Stimulated activated CD4-positive, alpha-beta T cell treated with anti-CD3 and anti-CD28 coated beads, Interleukin-15, amount 100 ng/mL, for 24 hours (primary cell): ENCODE measurements at regions not wholly inside any gene's neighbourhood (a gene's known extent, or its start where the extent isn't known, plus 50 kb on each side); places are given as distances from the start of the nearest gene placed in this dataset.

Experiments used
- DNase-seq: peaks from one replicate; pipeline ENCODE4 v3.0.0-alpha.2; 2020

DNA sequence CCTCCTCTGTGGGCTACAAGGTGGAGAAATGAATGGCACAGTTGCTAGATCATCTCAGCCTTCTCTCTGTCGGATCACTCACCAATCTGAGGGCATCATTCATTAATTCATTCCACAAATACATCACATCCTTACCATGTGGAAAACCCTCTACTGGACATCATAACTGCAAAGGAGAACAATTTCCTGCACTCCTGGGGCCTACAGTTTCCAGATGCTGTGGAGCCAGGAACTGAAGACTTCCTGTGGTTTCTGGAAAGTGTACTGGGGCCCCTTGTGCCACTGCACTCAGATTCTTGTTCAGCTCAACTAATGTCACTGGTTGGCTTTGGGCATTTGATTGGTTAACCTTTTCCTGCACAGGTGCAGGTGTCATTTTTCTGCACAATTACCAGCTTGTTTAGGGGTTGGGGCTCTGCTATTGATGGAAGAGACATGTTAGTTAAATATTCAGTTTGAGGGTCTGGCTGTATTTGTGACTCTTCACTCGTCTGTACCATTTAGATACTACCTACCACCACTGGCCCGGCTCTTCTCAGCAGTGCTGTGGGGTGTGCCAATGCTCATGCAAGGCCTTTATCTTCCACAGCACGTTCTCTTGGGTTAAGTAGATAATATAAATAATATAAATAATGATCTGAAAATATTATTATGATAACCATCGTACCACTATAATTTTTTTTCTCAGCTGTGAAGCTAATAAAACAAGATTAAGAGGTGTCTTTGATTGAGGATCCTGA is 427.3 kb downstream of the TSN start:
- DNase-seq = no peak

DNA sequence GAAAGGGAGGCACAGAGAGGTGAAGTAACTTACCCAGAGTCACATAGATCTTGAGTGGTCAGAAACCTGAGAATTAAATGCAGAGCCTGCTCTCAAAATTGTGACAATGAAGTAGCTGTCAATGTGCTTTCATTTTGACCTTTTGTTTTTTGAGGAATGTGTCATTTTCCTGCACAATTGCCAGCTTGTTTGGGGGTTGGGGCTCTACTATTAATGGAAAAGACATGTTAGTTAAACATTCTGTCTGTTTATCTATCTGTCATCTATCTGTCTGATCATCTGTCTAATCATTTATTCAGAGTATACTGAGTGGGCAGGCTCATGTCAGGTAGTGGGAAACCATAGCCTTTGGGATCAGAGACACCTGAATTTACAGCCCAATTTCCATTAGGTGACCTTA is 428.4 kb downstream of the TSN start:
- DNase-seq = no peak

- no peak for DNase-seq
Measured at GRCh38 chr2:122186761-122187222, 431.3 kb downstream of the TSN start.

- DNase-seq = no peak
Measured at GRCh38 chr2:122191331-122191730, 435.9 kb downstream of the TSN start.

DNA sequence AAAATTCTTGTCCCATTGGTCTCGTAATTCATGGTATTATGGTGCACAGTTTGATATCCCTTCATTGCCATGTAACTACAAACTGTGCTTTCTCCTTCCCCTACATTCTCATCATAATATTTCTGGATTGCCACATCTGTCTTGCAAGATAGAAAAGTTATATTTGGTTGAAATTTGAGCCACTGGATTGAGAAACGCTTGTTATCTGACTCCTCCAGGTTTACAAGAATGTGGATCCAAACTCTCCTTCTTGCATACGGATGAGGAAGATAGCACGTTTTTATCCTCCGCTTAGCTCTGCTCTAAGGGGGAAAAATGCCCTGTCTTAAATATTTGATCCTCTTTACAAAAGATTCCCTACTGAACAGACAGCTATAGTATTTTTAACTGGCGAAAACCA is 438.2 kb downstream of the TSN start:
- DNase-seq = no peak

- no peak for DNase-seq
Measured at GRCh38 chr2:122194546-122194945, 439.1 kb downstream of the TSN start.

- DNase-seq = no peak
Measured at GRCh38 chr2:122203523-122203922, 448.1 kb downstream of the TSN start.

DNA sequence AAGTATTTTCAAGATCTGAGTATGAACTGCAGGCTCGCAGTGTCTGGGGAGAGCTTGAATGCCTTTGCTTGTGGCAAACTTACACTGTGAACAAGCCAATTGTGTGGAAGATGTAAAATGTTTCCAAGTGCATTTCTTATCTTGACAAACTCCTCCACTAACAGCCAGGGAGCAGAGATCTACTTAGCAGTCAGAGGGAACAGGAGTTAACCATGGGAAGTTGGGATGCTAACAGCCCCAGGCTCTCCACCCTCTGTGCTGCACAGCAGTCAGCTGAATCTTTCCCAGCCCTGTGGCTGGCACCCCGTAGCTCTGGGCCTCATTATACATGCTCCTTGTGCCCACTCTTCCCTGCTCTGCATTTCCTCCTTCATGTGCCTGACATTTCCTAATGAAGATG is 450.2 kb downstream of the TSN start:
- DNase-seq = no peak

- DNase-seq = no peak
Measured at GRCh38 chr2:122206101-122206500, 450.6 kb downstream of the TSN start.

- no peak for DNase-seq
Measured at GRCh38 chr2:122209377-122209776, 453.9 kb downstream of the TSN start.

DNA sequence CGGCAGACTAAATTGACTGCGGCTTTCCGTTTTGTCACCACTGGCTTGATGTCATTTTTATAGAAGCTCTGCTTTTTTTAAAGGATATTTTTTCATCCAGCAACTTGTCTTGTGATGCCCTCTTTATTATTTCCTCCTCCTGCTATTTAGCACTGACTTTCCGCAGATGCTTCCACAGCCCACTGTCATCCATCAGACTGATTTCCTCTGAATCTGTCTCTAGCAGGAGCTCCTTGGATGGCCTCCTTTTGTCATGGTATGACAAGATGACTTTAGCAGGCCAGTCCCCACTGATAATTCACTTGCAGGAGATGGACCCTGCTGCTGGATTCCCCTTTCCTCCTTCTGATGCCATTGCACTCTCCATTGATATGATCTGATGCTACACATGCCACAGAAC is 454.6 kb downstream of the TSN start:
- no peak for DNase-seq

DNA sequence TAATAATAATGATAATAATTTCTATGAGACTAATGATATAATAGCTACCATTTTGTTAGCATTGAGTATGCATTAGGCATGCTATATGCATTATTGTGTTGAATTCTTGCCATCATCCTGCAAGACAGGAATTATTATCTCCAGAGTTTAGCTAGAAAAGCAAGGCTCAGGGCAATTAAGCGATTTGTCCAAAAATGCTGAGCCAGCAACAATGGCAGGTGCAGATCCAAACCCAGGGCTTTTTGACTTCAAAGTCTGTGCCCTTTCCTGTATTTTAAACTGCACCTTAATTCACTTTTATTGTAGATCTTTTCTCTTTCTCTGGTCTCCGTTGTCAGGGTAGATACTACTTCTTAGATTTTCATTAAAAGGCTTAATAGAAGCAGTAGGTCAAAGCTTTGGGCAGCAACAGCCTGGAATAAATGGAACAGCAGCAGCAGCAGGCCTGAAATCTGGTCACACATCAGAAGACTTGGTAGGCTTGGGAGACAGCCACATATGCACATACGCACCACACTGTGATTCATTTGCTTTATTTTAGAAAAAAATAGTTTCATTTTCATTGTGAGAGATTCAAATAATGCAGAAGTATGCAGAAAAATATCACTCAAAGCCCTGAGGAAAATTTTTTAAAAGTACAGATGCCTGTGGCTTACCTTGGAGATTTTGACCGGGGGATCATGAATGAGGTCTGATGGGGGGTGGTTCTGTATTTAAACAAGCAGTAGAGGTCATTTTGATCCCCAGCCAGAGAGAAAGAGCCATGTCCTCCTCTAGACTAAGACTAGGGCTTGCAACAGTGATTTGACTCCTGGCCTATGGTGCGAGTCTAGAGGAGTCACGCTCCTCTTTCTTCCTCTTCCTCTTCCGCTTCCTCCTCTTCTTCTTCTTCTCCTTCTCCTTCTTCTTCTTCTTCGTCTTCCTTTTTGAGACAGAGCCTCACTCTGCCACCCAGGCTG is 455.7 kb downstream of the TSN start:
- DNase-seq = no peak

- no peak for DNase-seq
Measured at GRCh38 chr2:122213312-122213711, 457.9 kb downstream of the TSN start.

DNA sequence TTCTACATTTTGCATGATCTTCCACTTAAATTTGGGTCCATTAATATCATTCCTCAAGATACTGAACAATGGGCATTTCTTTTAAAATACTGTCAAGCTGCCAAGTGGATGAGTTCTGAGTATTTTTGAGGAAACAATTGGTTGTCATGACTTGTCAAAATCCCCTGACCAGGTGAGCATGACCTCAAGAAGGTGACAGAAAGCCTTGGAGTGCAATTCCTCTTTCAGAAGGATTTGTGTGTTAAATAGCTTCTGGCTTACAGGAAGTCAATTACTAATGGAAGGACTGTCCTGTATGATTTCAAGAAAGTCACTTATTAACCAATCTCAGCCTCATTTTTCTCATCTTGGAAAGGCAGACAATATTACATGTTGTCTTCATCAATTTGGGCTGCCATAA is 460.6 kb downstream of the TSN start:
- no peak for DNase-seq

DNA sequence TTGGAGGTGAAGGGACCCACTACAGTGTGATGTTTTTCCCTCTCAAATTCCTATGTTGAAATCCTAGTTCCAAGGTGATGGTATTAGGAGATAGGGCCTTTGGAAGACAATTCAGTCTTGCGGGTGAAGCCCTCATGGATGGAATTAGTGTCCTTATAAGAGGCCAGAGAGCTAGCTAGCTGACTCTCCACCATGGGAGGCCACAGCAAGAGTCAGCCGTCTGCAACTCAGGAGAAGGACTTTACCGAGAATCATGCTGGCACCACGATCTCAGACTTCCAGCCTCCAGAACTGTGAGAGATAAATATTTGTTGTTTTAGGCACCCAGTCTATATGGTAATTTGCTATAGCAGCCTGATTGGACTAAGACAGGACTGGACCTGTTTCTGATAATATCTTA is 461.4 kb downstream of the TSN start:
- no peak for DNase-seq

DNA sequence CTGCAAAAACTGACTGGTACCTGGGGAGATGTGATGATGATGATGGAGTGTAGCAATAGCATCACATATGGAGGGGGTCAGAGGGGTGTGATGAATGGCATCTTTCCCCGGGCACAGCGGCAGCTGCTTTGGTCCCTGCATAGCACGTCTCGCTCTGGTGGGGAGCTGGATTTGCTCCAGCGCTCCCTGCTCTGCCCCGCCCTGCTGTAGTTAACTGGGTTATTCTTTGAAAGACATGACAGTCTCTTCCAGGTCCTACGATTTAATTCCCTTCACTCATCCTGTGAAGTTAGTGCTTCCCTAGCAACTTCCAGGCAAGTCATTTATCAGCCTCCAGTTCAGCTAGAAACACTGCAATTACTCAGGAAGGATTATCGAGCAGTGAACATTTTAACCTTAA is 463.1 kb downstream of the TSN start:
- no peak for DNase-seq

- no peak for DNase-seq
Measured at GRCh38 chr2:122219504-122219903, 464.1 kb downstream of the TSN start.

- no peak for DNase-seq
Measured at GRCh38 chr2:122221665-122222064, 466.2 kb downstream of the TSN start.

- DNase-seq = no peak
Measured at GRCh38 chr2:122231296-122231695, 475.8 kb downstream of the TSN start.

GRCh38 chr2:122233372-122233771 is 477.9 kb downstream of the TSN start:
- no peak for DNase-seq

- no peak for DNase-seq
Measured at GRCh38 chr2:122236152-122236874, 480.9 kb downstream of the TSN start.

DNA sequence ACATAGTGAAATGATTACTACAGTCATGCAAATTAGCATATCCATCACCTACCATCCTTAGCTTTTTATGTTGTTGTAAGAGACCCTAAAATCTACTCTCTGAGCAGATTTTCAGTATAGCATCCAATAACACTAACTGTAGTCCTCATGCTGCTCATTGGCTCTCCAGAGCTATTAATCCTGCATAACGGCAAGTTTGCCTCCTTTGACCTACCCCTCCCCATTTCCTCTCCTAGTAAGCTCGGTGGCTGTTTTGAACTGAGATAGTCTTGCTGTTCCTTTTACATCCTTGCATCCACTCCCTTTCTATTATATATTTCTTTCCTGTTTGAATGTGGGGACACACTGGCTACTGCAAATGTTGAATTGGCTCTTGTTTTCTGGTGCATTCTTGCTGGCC is 481.5 kb downstream of the TSN start:
- no peak for DNase-seq

GRCh38 chr2:122237450-122237849 is 482.0 kb downstream of the TSN start:
- no peak for DNase-seq
